ENCODE measurements at regions not wholly inside any gene's neighbourhood (a gene's known extent, or its start where the extent isn't known, plus 50 kb on each side); places are given as distances from the start of the nearest gene placed in this dataset.
A peak's percentile ranks its signal among the peaks of the same experiment; 100 is the strongest.
"Not testable (repeated sequence)": the region's sequence is repeated elsewhere in the genome, so short reads cannot be mapped to it uniquely, and the experiment has no call there.

DNA sequence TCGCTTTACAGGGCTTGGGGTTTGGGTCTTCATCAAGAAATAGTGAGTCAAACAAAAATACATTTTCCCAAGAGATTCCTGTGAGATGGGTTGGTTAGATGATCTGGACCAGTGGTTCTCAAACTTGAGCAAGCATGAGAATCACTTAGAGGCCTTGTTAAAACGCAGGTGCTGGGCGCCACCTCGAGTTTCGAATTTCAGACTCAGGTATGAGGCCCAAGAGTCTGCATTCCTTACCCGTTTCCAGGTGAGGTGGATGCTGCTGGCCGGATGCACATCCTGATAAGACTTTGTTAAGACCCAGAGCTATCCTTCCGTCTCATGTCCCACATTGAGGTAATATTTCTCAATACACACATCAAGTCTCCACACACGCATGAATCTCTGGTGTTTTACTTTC is 707.8 kb upstream of the SALL3 start:
- no peak overlapping the region for H3K4me3 ChIP-seq
- H3K36me3 ChIP-seq = no peaks in the 10 kb centered on the region
- no peak overlapping the region for H3K27ac ChIP-seq
- H3K4me1 ChIP-seq = no peaks in the 10 kb centered on the region
- H3K27me3 ChIP-seq = no peaks in the 10 kb centered on the region
- 78 to 87% methylated on average over 9 of the region's 9 CpGs for WGBS, 2 donors
- no peak for DNase-seq
- peaks cover 0 to 5% (median 0%) of the 10 kb centered on the region in 4 donors for H3K9me3 ChIP-seq
- intact Hi-C loops (cut with DNase I) = no loop called here
- TF ChIP-seq, protein P1, sequence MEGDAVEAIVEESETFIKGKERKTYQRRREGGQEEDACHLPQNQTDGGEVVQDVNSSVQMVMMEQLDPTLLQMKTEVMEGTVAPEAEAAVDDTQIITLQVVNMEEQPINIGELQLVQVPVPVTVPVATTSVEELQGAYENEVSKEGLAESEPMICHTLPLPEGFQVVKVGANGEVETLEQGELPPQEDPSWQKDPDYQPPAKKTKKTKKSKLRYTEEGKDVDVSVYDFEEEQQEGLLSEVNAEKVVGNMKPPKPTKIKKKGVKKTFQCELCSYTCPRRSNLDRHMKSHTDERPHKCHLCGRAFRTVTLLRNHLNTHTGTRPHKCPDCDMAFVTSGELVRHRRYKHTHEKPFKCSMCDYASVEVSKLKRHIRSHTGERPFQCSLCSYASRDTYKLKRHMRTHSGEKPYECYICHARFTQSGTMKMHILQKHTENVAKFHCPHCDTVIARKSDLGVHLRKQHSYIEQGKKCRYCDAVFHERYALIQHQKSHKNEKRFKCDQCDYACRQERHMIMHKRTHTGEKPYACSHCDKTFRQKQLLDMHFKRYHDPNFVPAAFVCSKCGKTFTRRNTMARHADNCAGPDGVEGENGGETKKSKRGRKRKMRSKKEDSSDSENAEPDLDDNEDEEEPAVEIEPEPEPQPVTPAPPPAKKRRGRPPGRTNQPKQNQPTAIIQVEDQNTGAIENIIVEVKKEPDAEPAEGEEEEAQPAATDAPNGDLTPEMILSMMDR (IDR thresholded peaks at IDR 0.05) = no peak
- no peak for TF ChIP-seq EP300 (IDR thresholded peaks at IDR 0.05)
- TF ChIP-seq POLR2AphosphoS5 (IDR thresholded peaks at IDR 0.05) = no peak
- TF ChIP-seq POLR2A (IDR thresholded peaks at IDR 0.05) = no peak

DNA sequence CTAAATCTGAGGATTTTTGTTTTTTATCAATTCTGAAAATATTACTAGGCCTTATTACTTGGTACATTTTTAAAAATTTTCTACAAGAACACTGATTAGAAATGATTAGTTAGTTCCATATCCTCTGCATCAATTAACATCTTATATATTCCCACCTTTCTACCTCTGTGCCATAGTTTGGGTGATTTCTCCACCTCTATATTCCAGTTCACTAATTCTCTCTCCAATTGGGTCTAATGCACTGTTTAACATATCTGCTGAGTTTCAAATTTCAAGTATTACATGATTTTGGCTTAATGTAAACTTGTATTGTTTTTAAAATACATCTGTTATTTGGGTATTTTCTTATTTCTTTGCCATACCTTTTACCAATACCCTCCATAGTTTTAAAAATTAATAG is 705.7 kb upstream of the SALL3 start:
- intact Hi-C loops (cut with DNase I) = no loop called here
- no peaks in the 10 kb centered on the region for H3K36me3 ChIP-seq
- TF ChIP-seq POLR2AphosphoS5 (IDR thresholded peaks at IDR 0.05) (no peak), POLR2A (IDR thresholded peaks at IDR 0.05) (no peak), EP300 (IDR thresholded peaks at IDR 0.05) (no peak)
- TF ChIP-seq, protein P1 (IDR thresholded peaks at IDR 0.05) = no peak
- no peaks in the 10 kb centered on the region for H3K4me1 ChIP-seq
- DNase-seq = no peak
- no peaks in the 10 kb centered on the region for H3K27me3 ChIP-seq
- H3K4me3 ChIP-seq = no peak overlapping the region
- H3K27ac ChIP-seq = no peak overlapping the region
- peaks cover 0 to 5% (median 0%) of the 10 kb centered on the region in 4 donors for H3K9me3 ChIP-seq

DNA sequence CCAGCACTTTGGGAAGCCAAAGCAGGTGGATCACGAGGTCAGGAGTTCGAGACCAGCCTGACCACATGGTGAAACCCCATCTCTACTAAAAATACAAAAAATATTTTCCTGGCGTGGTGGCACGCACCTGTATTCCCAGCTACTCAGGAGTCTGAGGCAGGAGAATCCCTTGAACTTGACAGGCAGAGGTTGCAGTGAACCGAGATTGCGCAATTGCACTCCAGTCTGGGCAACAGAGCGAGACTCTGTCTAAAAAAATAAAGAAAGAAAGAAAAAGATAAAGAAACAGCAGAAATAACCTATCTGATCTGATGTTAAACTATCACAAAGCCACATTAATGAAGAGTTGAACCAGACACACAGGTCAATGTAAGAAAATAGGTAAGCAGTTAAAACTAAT is 696.2 kb upstream of the SALL3 start:
- H3K27me3 ChIP-seq; DNase-seq; H3K36me3 ChIP-seq; H3K4me1 ChIP-seq; H3K4me3 ChIP-seq; intact Hi-C loops (cut with DNase I); H3K27ac ChIP-seq; H3K9me3 ChIP-seq: not testable (repeated sequence)
- WGBS, 2 donors = 73 to 90% methylated on average over 7 of the region's 7 CpGs

DNA sequence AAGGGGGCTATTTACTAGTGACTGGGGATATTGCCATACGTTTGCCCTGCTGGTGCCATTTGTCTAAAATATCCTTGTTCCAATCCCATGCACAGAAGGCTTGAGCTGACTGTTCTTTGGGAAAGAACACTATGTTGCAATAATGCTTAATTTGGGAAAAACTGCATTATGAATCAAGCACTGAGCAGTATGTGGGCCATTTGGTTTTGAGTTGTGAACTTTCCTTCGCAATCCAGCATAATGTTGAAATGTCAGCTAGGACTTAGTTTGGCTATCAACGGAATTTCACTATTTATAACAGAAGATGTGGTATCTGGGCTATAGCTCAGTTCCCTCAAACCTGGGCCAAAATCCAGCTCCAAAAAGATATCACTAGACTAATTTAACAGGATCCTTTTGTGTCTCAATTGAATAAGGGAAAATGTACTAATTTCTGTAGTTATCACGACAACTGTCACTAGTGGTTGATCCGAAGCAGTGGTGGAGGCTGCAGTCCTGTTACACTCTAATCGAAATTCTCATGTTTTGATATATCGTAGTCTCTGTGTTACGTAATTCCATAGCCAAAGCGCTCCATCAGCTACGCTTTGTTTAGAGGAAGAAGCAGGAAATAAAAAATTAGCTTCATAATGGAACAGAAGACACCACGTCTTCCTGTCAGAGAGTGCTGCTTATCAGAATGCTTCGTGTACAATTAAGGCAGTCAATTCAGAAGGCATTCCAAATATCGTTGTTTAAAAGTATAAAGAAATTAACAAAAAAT is 686.8 kb upstream of the SALL3 start:
- H3K36me3 ChIP-seq = no peaks in the 10 kb centered on the region
- 73 to 76% methylated on average over 13 of the region's 13 CpGs for WGBS, 2 donors
- TF ChIP-seq EP300 (IDR thresholded peaks at IDR 0.05) = no peak
- TF ChIP-seq POLR2AphosphoS5 (IDR thresholded peaks at IDR 0.05) = peak in 2 of 4 donors; percentile 4 to 23
- TF ChIP-seq, protein P1 (IDR thresholded peaks at IDR 0.05) = no peak
- TF ChIP-seq POLR2A (IDR thresholded peaks at IDR 0.05) = no peak

DNA sequence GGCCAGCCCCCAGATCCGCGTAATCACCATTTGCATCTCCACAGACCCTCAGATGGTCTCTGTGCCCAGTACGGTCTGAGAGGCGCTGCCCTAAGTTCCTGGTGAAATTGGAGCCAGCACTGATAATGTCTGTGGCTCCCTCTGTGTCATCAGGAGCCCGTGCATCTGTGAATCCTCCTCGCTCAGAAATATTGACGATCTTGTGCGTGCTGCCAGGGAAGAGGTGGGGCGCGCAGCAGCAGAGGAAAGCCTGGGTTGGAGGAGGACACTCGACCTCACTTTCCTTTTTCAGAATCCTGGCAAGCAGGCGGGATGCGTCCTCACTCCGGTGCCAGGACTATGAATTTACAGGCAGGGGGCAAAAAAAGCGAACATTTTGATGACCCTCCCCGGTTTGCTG is 686.1 kb upstream of the SALL3 start:
- Histone ChIP-seq H3K9me3 (no peaks in the 10 kb centered on the region), H3K4me3 (peak overlapping the region in 3 of 4 donors; percentile 15 to 34 (median 21)), H3K36me3 (no peaks in the 10 kb centered on the region), H3K27me3 (peaks cover 0 to 4% (median 0%) of the 10 kb centered on the region in 3 donors), H3K27ac (peak overlapping the region in 2 of 4 donors; percentile 33 to 42), H3K4me1 (peaks cover 0 to 14% (median 12%) of the 10 kb centered on the region in 4 donors)
- TF ChIP-seq POLR2AphosphoS5 (IDR thresholded peaks at IDR 0.05) = no peak
- TF ChIP-seq EP300 (IDR thresholded peaks at IDR 0.05) = no peak
- TF ChIP-seq, protein P1 (IDR thresholded peaks at IDR 0.05) = no peak
- TF ChIP-seq POLR2A (IDR thresholded peaks at IDR 0.05) = no peak
- no peak for DNase-seq
- 57 to 59% methylated on average over 16 of the region's 16 CpGs for WGBS, 2 donors
- intact Hi-C loops (cut with DNase I) = no loop called here

More for the DNA sequence above, 686.8 kb upstream of the SALL3 start:
- H3K27ac ChIP-seq = peak overlapping the region in 2 of 4 donors; percentile 33 to 42
- no peaks in the 10 kb centered on the region for H3K9me3 ChIP-seq
- H3K27me3 ChIP-seq = peaks cover 0 to 4% (median 0%) of the 10 kb centered on the region in 3 donors
- peak overlapping the region in 1 of 4 donors; percentile 15 for H3K4me3 ChIP-seq
- intact Hi-C loops (cut with DNase I) = no loop called here
- DNase-seq = no peak
- H3K4me1 ChIP-seq = peaks cover 0 to 14% (median 12%) of the 10 kb centered on the region in 4 donors

All from sigmoid colon (tissue), 6 donors.